ENCODE measurements at regions not wholly inside any gene's neighbourhood (a gene's known extent, or its start where the extent isn't known, plus 50 kb on each side); places are given as distances from the start of the nearest gene placed in this dataset.

DNA sequence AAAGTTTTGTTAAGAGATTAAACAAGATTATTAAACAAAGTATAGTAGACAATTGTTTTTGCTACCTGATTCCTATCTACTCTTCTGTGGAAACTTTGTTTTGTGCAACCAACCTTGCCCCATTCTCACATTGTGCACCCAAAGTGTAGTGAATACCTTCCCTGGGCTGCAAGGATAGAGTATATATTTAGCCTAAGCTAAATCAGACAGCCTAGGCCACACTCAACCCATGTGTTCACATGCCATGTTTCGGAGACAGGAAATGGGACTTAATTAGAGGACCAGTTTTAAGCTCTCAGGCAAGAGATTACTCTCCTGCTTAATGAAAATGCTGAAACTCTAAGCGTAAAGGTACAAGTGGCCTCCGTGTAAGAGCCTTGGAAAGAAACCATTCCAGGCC lies 734.9 kb upstream of the USP15 start:
- DNase-seq (ENCODE audit: low read depth), result no peak
- H3K4me3 ChIP-seq (ENCODE audit: low read depth, low read length), result no peak overlapping the region
- TF ChIP-seq, protein P1, sequence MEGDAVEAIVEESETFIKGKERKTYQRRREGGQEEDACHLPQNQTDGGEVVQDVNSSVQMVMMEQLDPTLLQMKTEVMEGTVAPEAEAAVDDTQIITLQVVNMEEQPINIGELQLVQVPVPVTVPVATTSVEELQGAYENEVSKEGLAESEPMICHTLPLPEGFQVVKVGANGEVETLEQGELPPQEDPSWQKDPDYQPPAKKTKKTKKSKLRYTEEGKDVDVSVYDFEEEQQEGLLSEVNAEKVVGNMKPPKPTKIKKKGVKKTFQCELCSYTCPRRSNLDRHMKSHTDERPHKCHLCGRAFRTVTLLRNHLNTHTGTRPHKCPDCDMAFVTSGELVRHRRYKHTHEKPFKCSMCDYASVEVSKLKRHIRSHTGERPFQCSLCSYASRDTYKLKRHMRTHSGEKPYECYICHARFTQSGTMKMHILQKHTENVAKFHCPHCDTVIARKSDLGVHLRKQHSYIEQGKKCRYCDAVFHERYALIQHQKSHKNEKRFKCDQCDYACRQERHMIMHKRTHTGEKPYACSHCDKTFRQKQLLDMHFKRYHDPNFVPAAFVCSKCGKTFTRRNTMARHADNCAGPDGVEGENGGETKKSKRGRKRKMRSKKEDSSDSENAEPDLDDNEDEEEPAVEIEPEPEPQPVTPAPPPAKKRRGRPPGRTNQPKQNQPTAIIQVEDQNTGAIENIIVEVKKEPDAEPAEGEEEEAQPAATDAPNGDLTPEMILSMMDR (IDR thresholded peaks at IDR 0.05; ENCODE audit: control insufficient read depth, extremely low read depth, insufficient read depth), result no peak

DNA sequence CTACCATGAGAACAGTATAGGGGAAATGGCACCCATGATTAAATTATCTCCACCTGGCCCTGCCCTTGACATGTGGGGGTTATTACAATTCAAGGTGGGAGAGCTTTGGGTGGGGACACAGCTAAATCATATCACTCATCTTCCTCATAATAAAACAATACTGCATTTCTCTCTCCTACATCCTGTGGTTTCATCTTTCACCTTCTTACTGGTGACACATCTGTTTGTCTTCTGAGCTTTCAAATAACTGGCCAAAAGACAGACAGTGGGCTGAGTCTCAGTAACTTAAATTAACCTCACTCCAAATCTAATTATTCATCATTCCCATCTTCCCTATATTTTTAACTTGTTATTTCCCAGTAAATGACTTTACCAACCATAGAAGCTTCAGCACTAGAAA lies 729.7 kb upstream of the USP15 start:
- H3K4me3 ChIP-seq (ENCODE audit: low read depth, low read length), result no peak overlapping the region
- no peak for DNase-seq (ENCODE audit: low read depth)
- TF ChIP-seq, protein P1 (IDR thresholded peaks at IDR 0.05; ENCODE audit: control insufficient read depth, extremely low read depth, insufficient read depth), result no peak

DNA sequence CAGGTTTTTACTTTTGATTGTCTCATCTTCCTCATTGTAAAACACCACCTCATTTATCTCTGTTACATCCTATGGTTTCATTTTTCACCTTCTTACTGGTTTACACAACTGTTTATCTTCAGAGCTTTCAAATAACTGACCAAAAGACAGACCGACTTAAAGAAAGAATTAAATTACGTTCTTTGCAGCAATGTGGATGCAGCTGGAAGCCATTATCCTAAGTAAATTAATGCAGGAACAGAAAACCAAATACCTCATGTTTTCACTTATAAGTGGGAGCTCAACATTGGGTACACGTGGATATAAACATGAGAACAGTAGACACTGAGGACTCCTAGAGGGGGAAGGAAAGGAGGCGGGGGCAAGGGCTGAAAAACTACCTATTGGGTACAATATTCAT lies 729.0 kb upstream of the USP15 start:
- TF ChIP-seq, protein P1 (IDR thresholded peaks at IDR 0.05; ENCODE audit: control insufficient read depth, extremely low read depth, insufficient read depth), result no peak
- DNase-seq (ENCODE audit: low read depth), result no peak
- no peak overlapping the region for H3K4me3 ChIP-seq (ENCODE audit: low read depth, low read length)

DNA sequence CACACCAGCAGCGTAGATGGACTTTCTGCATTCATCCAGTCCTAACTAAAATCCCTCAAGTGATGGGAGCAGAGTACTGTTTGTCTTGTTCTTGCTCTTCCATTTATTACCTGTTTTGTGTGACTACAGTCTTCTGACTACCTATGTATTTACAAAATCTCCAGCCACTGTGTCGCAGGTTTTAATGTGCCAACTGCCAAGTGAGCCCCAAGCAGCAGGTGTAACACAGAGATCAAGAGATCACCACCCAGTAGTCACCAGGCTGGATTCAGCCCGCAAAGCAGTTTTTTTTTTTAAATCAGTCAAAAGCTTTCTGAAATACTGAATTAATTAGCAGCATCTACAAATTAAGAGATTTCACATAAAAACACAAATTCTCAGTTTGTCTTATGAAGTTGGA lies 724.1 kb upstream of the USP15 start:
- TF ChIP-seq, protein P1 (IDR thresholded peaks at IDR 0.05; ENCODE audit: control insufficient read depth, extremely low read depth, insufficient read depth), result no peak
- no peak overlapping the region for H3K4me3 ChIP-seq (ENCODE audit: low read depth, low read length)
- DNase-seq (ENCODE audit: low read depth), result no peak

DNA sequence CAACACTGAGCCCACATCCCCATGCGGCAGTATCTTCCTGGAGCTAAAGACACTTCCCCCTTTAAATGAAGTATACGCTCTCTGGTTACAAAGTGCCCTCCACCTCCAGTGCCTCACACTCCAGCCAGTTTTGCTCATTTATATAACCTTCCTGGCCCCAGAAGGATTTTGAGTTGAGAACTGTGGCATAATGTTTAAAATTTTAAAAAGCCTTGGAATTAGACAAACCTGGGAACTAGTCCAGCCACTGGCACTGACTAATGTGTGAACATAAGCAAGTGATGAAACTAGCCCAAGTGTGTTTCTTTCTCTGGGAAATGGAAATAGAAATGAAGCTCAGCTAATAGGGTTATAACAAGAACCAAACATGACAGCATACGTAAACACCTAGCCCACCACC lies 723.7 kb upstream of the USP15 start:
- H3K4me3 ChIP-seq (ENCODE audit: low read depth, low read length), result no peak overlapping the region
- DNase-seq (ENCODE audit: low read depth), result no peak
- TF ChIP-seq, protein P1 (IDR thresholded peaks at IDR 0.05; ENCODE audit: control insufficient read depth, extremely low read depth, insufficient read depth), result no peak

DNA sequence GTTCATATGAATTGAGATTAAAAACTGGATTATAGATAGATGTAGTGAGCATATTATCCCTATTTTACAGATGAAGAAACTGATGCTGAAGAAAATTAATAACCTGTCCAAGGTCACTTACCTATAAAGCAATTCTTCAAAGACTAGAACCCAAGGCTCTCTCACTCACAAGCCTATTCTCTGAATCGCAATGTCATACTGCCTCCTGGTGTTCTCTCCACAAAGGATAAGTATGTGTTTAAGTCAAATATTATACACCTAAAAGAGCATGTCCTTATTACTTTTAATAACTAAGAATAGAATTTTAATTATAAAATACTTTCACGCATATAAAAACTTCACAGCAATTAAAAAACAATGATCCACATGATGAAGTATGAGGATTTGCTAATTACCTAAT lies 721.3 kb upstream of the USP15 start:
- TF ChIP-seq, protein P1 (IDR thresholded peaks at IDR 0.05; ENCODE audit: control insufficient read depth, extremely low read depth, insufficient read depth), result peak; percentile 40
- DNase-seq (ENCODE audit: low read depth), result peak; percentile 11

DNA sequence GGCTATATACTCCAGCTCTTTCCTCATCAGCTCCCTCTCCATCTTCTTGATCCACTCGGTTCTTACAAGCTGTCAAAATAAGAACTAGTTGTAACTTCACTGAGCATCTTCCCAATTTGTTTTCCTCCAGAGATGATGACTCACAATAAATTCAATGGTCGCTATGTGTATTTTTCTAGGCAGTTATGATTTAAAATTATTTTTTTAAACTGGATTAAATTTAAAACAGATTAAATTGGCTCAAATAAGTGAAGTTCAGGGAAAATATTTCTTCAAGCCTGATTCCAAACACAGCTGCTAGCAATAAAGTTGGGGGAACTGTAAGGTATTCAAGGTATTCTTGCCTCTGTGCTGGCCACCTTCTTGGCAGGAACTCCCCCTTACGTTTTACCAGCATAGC lies 717.7 kb upstream of the USP15 start:
- no peak overlapping the region for H3K4me3 ChIP-seq (ENCODE audit: low read depth, low read length)
- DNase-seq (ENCODE audit: low read depth), result no peak
- TF ChIP-seq, protein P1 (IDR thresholded peaks at IDR 0.05; ENCODE audit: control insufficient read depth, extremely low read depth, insufficient read depth), result no peak

More for the DNA sequence above, 721.3 kb upstream of the USP15 start:
- H3K4me3 ChIP-seq (ENCODE audit: low read depth, low read length), result no peak overlapping the region
